ENCODE measurements at regions not wholly inside any gene's neighbourhood (a gene's known extent, or its start where the extent isn't known, plus 50 kb on each side); places are given as distances from the start of the nearest gene placed in this dataset.

GRCh38 chr9:89919171-89919681, 314.4 kb downstream of the GADD45G start:
- no peaks in the 10 kb centered on the region; the same call in 1 of the 2 replicates for H3K27me3 ChIP-seq (ENCODE audit: low read length)
- H3K9ac ChIP-seq (ENCODE audit: low read length), result no peak overlapping the region
- no peaks in the 10 kb centered on the region for H3K79me2 ChIP-seq (ENCODE audit: insufficient read depth, low read length)
- no peak for TF ChIP-seq CTCF (IDR thresholded peaks at IDR 0.05; ENCODE audit: insufficient read depth, low read length, poor library complexity, severe bottlenecking)
- TF ChIP-seq EZH2phosphoT487 (conservative IDR thresholded peaks at IDR 0.05; ENCODE audit: low read length), result no peak
- no peaks in the 10 kb centered on the region for H3F3A ChIP-seq (ENCODE audit: insufficient read depth)
- H3K9me2 ChIP-seq (replicated peaks; ENCODE audit: insufficient read depth, low read length), result no peaks in the 10 kb centered on the region
- H3K36me3 ChIP-seq (ENCODE audit: low read length), result no peaks in the 10 kb centered on the region
- H3K4me3 ChIP-seq (ENCODE audit: insufficient read depth, low read length, poor library complexity, severe bottlenecking), result no peak overlapping the region
- H3K4me2 ChIP-seq (ENCODE audit: low read depth, low read length, poor library complexity, severe bottlenecking), result no peak overlapping the region
- no peaks in the 10 kb centered on the region for H4K20me1 ChIP-seq (ENCODE audit: low read depth, low read length)
- H3K9me3 ChIP-seq (ENCODE audit: insufficient read depth, low read length), result no peaks in the 10 kb centered on the region
- H3K27ac ChIP-seq (ENCODE audit: low read depth, low read length), result no peak overlapping the region
- no peak overlapping the region for H2AFZ ChIP-seq (ENCODE audit: low read depth, low read length, severe bottlenecking)

GRCh38 chr9:89920131-89920530, 315.3 kb downstream of the GADD45G start:
- H3K4me3 ChIP-seq (ENCODE audit: insufficient read depth, low read length, poor library complexity, severe bottlenecking), result no peak overlapping the region
- H3K9me3 ChIP-seq (ENCODE audit: insufficient read depth, low read length), result no peaks in the 10 kb centered on the region
- H2AFZ ChIP-seq (ENCODE audit: low read depth, low read length, severe bottlenecking), result no peak overlapping the region
- no peaks in the 10 kb centered on the region; the same call in 1 of the 2 replicates for H3K27me3 ChIP-seq (ENCODE audit: low read length)
- H3F3A ChIP-seq (ENCODE audit: insufficient read depth), result no peaks in the 10 kb centered on the region
- no peak overlapping the region for H3K27ac ChIP-seq (ENCODE audit: low read depth, low read length)
- H3K36me3 ChIP-seq (ENCODE audit: low read length), result no peaks in the 10 kb centered on the region
- no peak for TF ChIP-seq CTCF (IDR thresholded peaks at IDR 0.05; ENCODE audit: insufficient read depth, low read length, poor library complexity, severe bottlenecking)
- TF ChIP-seq EZH2phosphoT487 (conservative IDR thresholded peaks at IDR 0.05; ENCODE audit: low read length), result no peak
- H3K79me2 ChIP-seq (ENCODE audit: insufficient read depth, low read length), result no peaks in the 10 kb centered on the region
- H3K4me2 ChIP-seq (ENCODE audit: low read depth, low read length, poor library complexity, severe bottlenecking), result no peak overlapping the region
- H3K9me2 ChIP-seq (replicated peaks; ENCODE audit: insufficient read depth, low read length), result no peaks in the 10 kb centered on the region
- H4K20me1 ChIP-seq (ENCODE audit: low read depth, low read length), result no peaks in the 10 kb centered on the region
- H3K9ac ChIP-seq (ENCODE audit: low read length), result no peak overlapping the region

- no peaks in the 10 kb centered on the region for H3K27me3 ChIP-seq (ENCODE audit: low read length)
- no peak overlapping the region for H3K27ac ChIP-seq (ENCODE audit: low read depth, low read length)
- no peaks in the 10 kb centered on the region for H3K9me3 ChIP-seq (ENCODE audit: insufficient read depth, low read length)
- H4K20me1 ChIP-seq (ENCODE audit: low read depth, low read length), result no peaks in the 10 kb centered on the region
- no peaks in the 10 kb centered on the region for H3F3A ChIP-seq (ENCODE audit: insufficient read depth)
- H3K4me2 ChIP-seq (ENCODE audit: low read depth, low read length, poor library complexity, severe bottlenecking), result no peak overlapping the region
- no peak overlapping the region for H3K9ac ChIP-seq (ENCODE audit: low read length)
- no peaks in the 10 kb centered on the region for H3K36me3 ChIP-seq (ENCODE audit: low read length)
- H3K9me2 ChIP-seq (replicated peaks; ENCODE audit: insufficient read depth, low read length), result no peaks in the 10 kb centered on the region
- H3K79me2 ChIP-seq (ENCODE audit: insufficient read depth, low read length), result no peaks in the 10 kb centered on the region
- H3K4me3 ChIP-seq (ENCODE audit: insufficient read depth, low read length, poor library complexity, severe bottlenecking), result no peak overlapping the region
- TF ChIP-seq EZH2phosphoT487 (conservative IDR thresholded peaks at IDR 0.05; ENCODE audit: low read length), result no peak
- no peak for TF ChIP-seq CTCF (IDR thresholded peaks at IDR 0.05; ENCODE audit: insufficient read depth, low read length, poor library complexity, severe bottlenecking)
- H2AFZ ChIP-seq (ENCODE audit: low read depth, low read length, severe bottlenecking), result no peak overlapping the region
These were observed 316.1 kb downstream of the GADD45G start for GRCh38 chr9:89920951-89921350.

Data from SU-DHL-6 (cell line).